ENCODE measurements at regions not wholly inside any gene's neighbourhood (a gene's known extent, or its start where the extent isn't known, plus 50 kb on each side); places are given as distances from the start of the nearest gene placed in this dataset.
"Not testable (repeated sequence)": the region's sequence is repeated elsewhere in the genome, so short reads cannot be mapped to it uniquely, and the experiment has no call there.

- no peak for TF ChIP-seq POLR2A (IDR thresholded peaks at IDR 0.05)
- no peak for TF ChIP-seq EP300 (IDR thresholded peaks at IDR 0.05)
- no peak for TF ChIP-seq CTCF (IDR thresholded peaks at IDR 0.05)
- 74 to 93% (median 79%) methylated on average over 2 of the region's 2 CpGs for WGBS, 3 donors
Observed at GRCh38 chr2:83191316-83191715, 1267.8 kb downstream of the SUCLG1 start.

GRCh38 chr2:83186105-83186760 is 1272.8 kb downstream of the SUCLG1 start:
- TF ChIP-seq POLR2A (IDR thresholded peaks at IDR 0.05) (no peak), EP300 (IDR thresholded peaks at IDR 0.05) (no peak), CTCF (IDR thresholded peaks at IDR 0.05) (no peak)
- H3K4me1 ChIP-seq (ENCODE audit: insufficient read depth): no peaks in the 10 kb centered on the region
- H3K27ac ChIP-seq: no peak overlapping the region
- no peak overlapping the region for H3K4me3 ChIP-seq
- WGBS, 3 donors: 66 to 78% (median 77%) methylated on average over 8 of the region's 8 CpGs
- no peaks in the 10 kb centered on the region for H3K27me3 ChIP-seq
- no peak for DNase-seq
- no peaks in the 10 kb centered on the region for H3K9me3 ChIP-seq
- intact Hi-C loops (cut with DNase I): no loop called here
- no peaks in the 10 kb centered on the region for H3K36me3 ChIP-seq

More at GRCh38 chr2:83191316-83191715, 1267.8 kb downstream of the SUCLG1 start:
- no peaks in the 10 kb centered on the region for H3K36me3 ChIP-seq
- no peaks in the 10 kb centered on the region for H3K9me3 ChIP-seq
- no peaks in the 10 kb centered on the region for H3K27me3 ChIP-seq
- H3K4me1 ChIP-seq (ENCODE audit: insufficient read depth): no peaks in the 10 kb centered on the region
- H3K4me3 ChIP-seq: no peak overlapping the region
- DNase-seq: no peak
- intact Hi-C loops (cut with DNase I): no loop called here
- H3K27ac ChIP-seq: no peak overlapping the region

- H3K27me3 ChIP-seq; H3K4me1 ChIP-seq (ENCODE audit: insufficient read depth); H3K27ac ChIP-seq; H3K9me3 ChIP-seq; H3K4me3 ChIP-seq; DNase-seq; intact Hi-C loops (cut with DNase I); H3K36me3 ChIP-seq: not testable (repeated sequence)
- 88 to 93% (median 88%) methylated on average over 34 of the region's 34 CpGs for WGBS, 3 donors
Observed at GRCh38 chr2:83180862-83181530, 1278.1 kb downstream of the SUCLG1 start.

- no peak for TF ChIP-seq EP300 (IDR thresholded peaks at IDR 0.05)
- TF ChIP-seq POLR2A (IDR thresholded peaks at IDR 0.05): no peak
- no peak overlapping the region for H3K4me3 ChIP-seq
- no peak for DNase-seq
- H3K27me3 ChIP-seq: no peaks in the 10 kb centered on the region
- H3K36me3 ChIP-seq: no peaks in the 10 kb centered on the region
- no peaks in the 10 kb centered on the region for H3K4me1 ChIP-seq (ENCODE audit: insufficient read depth)
- no peak overlapping the region for H3K27ac ChIP-seq
- H3K9me3 ChIP-seq: no peaks in the 10 kb centered on the region
- intact Hi-C loops (cut with DNase I): no loop called here
- WGBS, 3 donors: 86 to 91% (median 91%) methylated on average over 2 of the region's 2 CpGs
Observed at GRCh38 chr2:83176539-83176938, 1282.5 kb downstream of the SUCLG1 start.

GRCh38 chr2:83172841-83173240 is 1286.2 kb downstream of the SUCLG1 start:
- H3K27ac ChIP-seq: no peak overlapping the region
- H3K4me1 ChIP-seq (ENCODE audit: insufficient read depth): no peaks in the 10 kb centered on the region
- intact Hi-C loops (cut with DNase I): no loop called here
- no peaks in the 10 kb centered on the region for H3K9me3 ChIP-seq
- WGBS, 3 donors: 91 to 95% (median 95%) methylated on average over 2 of the region's 2 CpGs
- no peak overlapping the region for H3K4me3 ChIP-seq
- no peaks in the 10 kb centered on the region for H3K27me3 ChIP-seq
- no peak for DNase-seq
- TF ChIP-seq CTCF (IDR thresholded peaks at IDR 0.05) (no peak), EP300 (IDR thresholded peaks at IDR 0.05) (no peak), POLR2A (IDR thresholded peaks at IDR 0.05) (no peak)
- no peaks in the 10 kb centered on the region for H3K36me3 ChIP-seq

All from ovary (tissue), 7 donors.